ENCODE measurements at regions not wholly inside any gene's neighbourhood (a gene's known extent, or its start where the extent isn't known, plus 50 kb on each side); places are given as distances from the start of the nearest gene placed in this dataset.

GRCh38 chr2:8402222-8402621, 279.6 kb upstream of the ID2 start:
- DNase-seq, result no peak

GRCh38 chr2:8403876-8404275, 278.0 kb upstream of the ID2 start:
- no peak for DNase-seq

GRCh38 chr2:8405334-8405733, 276.5 kb upstream of the ID2 start:
- no peak for DNase-seq

GRCh38 chr2:8406271-8406670, 275.6 kb upstream of the ID2 start:
- DNase-seq, result no peak

GRCh38 chr2:8407332-8407731, 274.5 kb upstream of the ID2 start:
- no peak for DNase-seq

- no peak for DNase-seq
Measured at GRCh38 chr2:8408560-8409460, 273.0 kb upstream of the ID2 start.

- peak; percentile 45 for DNase-seq
Measured at GRCh38 chr2:8409461-8410260, 272.2 kb upstream of the ID2 start.

- DNase-seq, result no peak
Measured at GRCh38 chr2:8412082-8412481, 269.8 kb upstream of the ID2 start.

- no peak for DNase-seq
Measured at GRCh38 chr2:8412586-8412985, 269.3 kb upstream of the ID2 start.

- DNase-seq, result no peak
Measured at GRCh38 chr2:8413589-8414135, 268.2 kb upstream of the ID2 start.

- no peak for DNase-seq
Measured at GRCh38 chr2:8414946-8415879, 266.6 kb upstream of the ID2 start.

- no peak for DNase-seq
Measured at GRCh38 chr2:8416001-8416571, 265.8 kb upstream of the ID2 start.

- DNase-seq, result no peak
Measured at GRCh38 chr2:8416849-8417832, 264.7 kb upstream of the ID2 start.

GRCh38 chr2:8418721-8419120, 263.1 kb upstream of the ID2 start:
- DNase-seq, result no peak

GRCh38 chr2:8421658-8422449, 260.0 kb upstream of the ID2 start:
- no peak for DNase-seq

- no peak for DNase-seq
Measured at GRCh38 chr2:8422450-8422800, 259.4 kb upstream of the ID2 start.

GRCh38 chr2:8424997-8425900, 256.6 kb upstream of the ID2 start:
- DNase-seq, result no peak

- no peak for DNase-seq
Measured at GRCh38 chr2:8426550-8426949, 255.3 kb upstream of the ID2 start.

- DNase-seq, result no peak
Measured at GRCh38 chr2:8427211-8427610, 254.6 kb upstream of the ID2 start.
